22Rv1 (cell line): ENCODE measurements at regions not wholly inside any gene's neighbourhood (a gene's known extent, or its start where the extent isn't known, plus 50 kb on each side); places are given as distances from the start of the nearest gene placed in this dataset.
"Not testable (repeated sequence)": the region's sequence is repeated elsewhere in the genome, so short reads cannot be mapped to it uniquely, and the experiment has no call there.

Source experiments
- CTCF ChIP-seq: fragments of 450-650 bp; IDR thresholded peaks from 2 replicates; pipeline ENCODE4 v1.5.1; 2017; ENCODE audit warnings: mild to moderate bottlenecking
- ZFX ChIP-seq: fragments of 450-650 bp; IDR thresholded peaks from 2 replicates; pipeline ENCODE4 v1.6.1; 2017; ENCODE audit warnings: antibody characterized with exemption, borderline replicate concordance

- not testable (repeated sequence) for TF ChIP-seq CTCF, ZFX
Measured at GRCh38 chr7:67357653-67358052, 361.0 kb downstream of the TYW1 start.
